Endodermal cell (in vitro differentiated cells): ENCODE measurements at regions not wholly inside any gene's neighbourhood (a gene's known extent, or its start where the extent isn't known, plus 50 kb on each side); places are given as distances from the start of the nearest gene placed in this dataset.

Experiments
- DNase-seq: peaks from one replicate; pipeline ENCODE4 v3.0.0-alpha.2; 2017
- H3K27ac ChIP-seq: 2 replicates; pipeline ENCODE4 v1.5.1; 2013; ENCODE audit warnings: mild to moderate bottlenecking, low read depth, low read length, moderate library complexity
- H3K27me3 ChIP-seq: 2 replicates; pipeline ENCODE4 v1.6.1; 2013; ENCODE audit warnings: mild to moderate bottlenecking, low read length, moderate library complexity; ENCODE audit not compliant: insufficient read depth, control insufficient read depth, poor library complexity, severe bottlenecking
- H3K36me3 ChIP-seq: 2 replicates; pipeline ENCODE4 v1.7.0; 2013; ENCODE audit warnings: mild to moderate bottlenecking, low read length, moderate library complexity; ENCODE audit not compliant: control insufficient read depth, insufficient read depth
- H3K4me1 ChIP-seq: one replicate; pipeline ENCODE4 v1.7.0; 2013; ENCODE audit warnings: low read length; ENCODE audit not compliant: control insufficient read depth, insufficient read depth
- H3K4me3 ChIP-seq: 2 replicates; pipeline ENCODE4 v1.5.1; 2013; ENCODE audit warnings: mild to moderate bottlenecking, low read length, moderate library complexity
- H3K9ac ChIP-seq: 2 replicates; pipeline ENCODE4 v1.6.1; 2013; ENCODE audit warnings: mild to moderate bottlenecking, low read length, moderate library complexity; ENCODE audit not compliant: poor library complexity, severe bottlenecking; ENCODE audit errors: extremely low read depth
- H3K9me3 ChIP-seq: 2 replicates; pipeline ENCODE4 v1.6.1; 2013; ENCODE audit warnings: mild to moderate bottlenecking, low read length, moderate library complexity; ENCODE audit not compliant: control insufficient read depth
- H3K27ac Mint-ChIP-seq: 2 replicates; pipeline ENCODE4 v1.8.0; 2020; ENCODE audit warnings: mixed read lengths
- H3K27me3 Mint-ChIP-seq: 2 replicates; pipeline ENCODE4 v1.8.0; 2021; ENCODE audit warnings: mild to moderate bottlenecking, mixed read lengths; ENCODE audit not compliant: insufficient read depth
- H3K36me3 Mint-ChIP-seq: 2 replicates; pipeline ENCODE4 v1.8.0; 2020; ENCODE audit warnings: low read depth, mixed read lengths
- H3K4me1 Mint-ChIP-seq: 2 replicates; pipeline ENCODE4 v1.8.0; 2020; ENCODE audit warnings: mixed read lengths
- H3K4me3 Mint-ChIP-seq: 2 replicates; pipeline ENCODE4 v1.8.0; 2020; ENCODE audit warnings: mild to moderate bottlenecking, moderate library complexity, mixed read lengths
- H3K9me3 Mint-ChIP-seq: 2 replicates; pipeline ENCODE4 v1.8.0; 2020; ENCODE audit warnings: mild to moderate bottlenecking, mixed read lengths
- CTCF ChIP-seq: fragments of 200-600 bp; sonication (generic); conservative IDR thresholded peaks from 2 replicates; pipeline ENCODE4 v1.5.0; 2021; ENCODE audit warnings: antibody characterized with exemption, mild to moderate bottlenecking
- WGBS, 2 experiments: methylation state at CpG; one replicate each; pipeline versions ENCODE4 v1.1.5 to v1.1.7; 2013; ENCODE audit warnings: missing lambda C conversion rate in 2 of 2, mixed read lengths in 1 of 2; ENCODE audit not compliant: insufficient coverage in 1 of 2, insufficient read length in 1 of 2; 5-methylcytosine and 5-hydroxymethylcytosine counted together

GRCh38 chr6:144722925-144723324 is 437.8 kb downstream of the UTRN start:
- H3K4me3 ChIP-seq = no peak overlapping the region
- peaks cover 4% of the 10 kb centered on the region for H3K36me3 Mint-ChIP-seq

GRCh38 chr6:144723431-144723830 is 438.3 kb downstream of the UTRN start:
- Histone ChIP-seq H3K27ac (no peak overlapping the region), H3K27me3 (no peaks in the 10 kb centered on the region), H3K4me1 (peaks cover 2% of the 10 kb centered on the region), H3K9me3 (no peaks in the 10 kb centered on the region), H3K9ac (no peak overlapping the region), H3K4me3 (no peak overlapping the region), H3K36me3 (no peaks in the 10 kb centered on the region)
- DNase-seq = no peak
- Mint-ChIP-seq H3K4me3 (no peak overlapping the region), H3K36me3 (peaks cover 4% of the 10 kb centered on the region), H3K27me3 (no peaks in the 10 kb centered on the region), H3K4me1 (peaks cover 29% of the 10 kb centered on the region), H3K9me3 (no peaks in the 10 kb centered on the region), H3K27ac (no peak overlapping the region)
- no peak for TF ChIP-seq CTCF

More at GRCh38 chr6:144722925-144723324, 437.8 kb downstream of the UTRN start:
- TF ChIP-seq CTCF = no peak
- Mint-ChIP-seq H3K4me3 (no peak overlapping the region), H3K27ac (no peak overlapping the region), H3K27me3 (no peaks in the 10 kb centered on the region), H3K9me3 (no peaks in the 10 kb centered on the region), H3K4me1 (peaks cover 29% of the 10 kb centered on the region)
- no peak overlapping the region for H3K27ac ChIP-seq
- H3K9ac ChIP-seq = no peak overlapping the region
- no peaks in the 10 kb centered on the region for H3K27me3 ChIP-seq
- no peaks in the 10 kb centered on the region for H3K36me3 ChIP-seq
- no peak for DNase-seq
- no peaks in the 10 kb centered on the region for H3K9me3 ChIP-seq
- peaks cover 2% of the 10 kb centered on the region for H3K4me1 ChIP-seq

- Mint-ChIP-seq H3K27me3 (no peaks in the 10 kb centered on the region), H3K4me1 (peaks cover 33% of the 10 kb centered on the region), H3K4me3 (no peak overlapping the region), H3K36me3 (peaks cover 4% of the 10 kb centered on the region), H3K27ac (no peak overlapping the region), H3K9me3 (no peaks in the 10 kb centered on the region)
- no peak overlapping the region for H3K27ac ChIP-seq
- no peak for TF ChIP-seq CTCF
- peaks cover 2% of the 10 kb centered on the region for H3K4me1 ChIP-seq
- WGBS, 2 experiments = 95 to 100% methylated on average over 1 to 2 of the region's 2 CpGs
- DNase-seq = no peak
- no peak overlapping the region for H3K9ac ChIP-seq
- no peak overlapping the region for H3K4me3 ChIP-seq
- no peaks in the 10 kb centered on the region for H3K36me3 ChIP-seq
- no peaks in the 10 kb centered on the region for H3K27me3 ChIP-seq
- H3K9me3 ChIP-seq = no peaks in the 10 kb centered on the region
Observed at GRCh38 chr6:144724818-144725217, 439.7 kb downstream of the UTRN start.
